GM23338 (cell line): ENCODE measurements at regions not wholly inside any gene's neighbourhood (a gene's known extent, or its start where the extent isn't known, plus 50 kb on each side); places are given as distances from the start of the nearest gene placed in this dataset.

Source experiments
- CREB1 ChIP-seq: fragments of 250-450 bp; sonication (Bioruptor Pico); IDR thresholded peaks from 2 replicates; pipeline ENCODE4 v1.5.0; 2020; ENCODE audit warnings: low read depth, mild to moderate bottlenecking, moderate library complexity
- CTCF ChIP-seq, 2 experiments: fragments of 200-600 bp in 1 of 2; sonication (generic) in 1 of 2; conservative IDR thresholded peaks; 2 replicates each; pipeline versions ENCODE4 v1.5.1 to v1.6.1; 2016 to 2017; ENCODE audit warnings: antibody characterized with exemption in 2 of 2, low read depth in 2 of 2, mild to moderate bottlenecking in 2 of 2, moderate library complexity in 1 of 2
- ETS1 ChIP-seq: IDR thresholded peaks from 2 replicates; pipeline ENCODE4 v1.6.1; 2016; ENCODE audit warnings: antibody characterized with exemption
- EZH2 ChIP-seq: fragments of 200-600 bp; sonication (generic); IDR thresholded peaks from one replicate; pipeline ENCODE4 v1.8.0; 2017; ENCODE audit warnings: antibody characterized with exemption, mild to moderate bottlenecking, low read depth; ENCODE audit not compliant: unreplicated experiment
- EZH2phosphoT487 ChIP-seq: fragments of 200-600 bp; sonication (generic); IDR thresholded peaks from one replicate; pipeline ENCODE4 v1.8.1; 2018; ENCODE audit warnings: antibody characterized with exemption; ENCODE audit not compliant: unreplicated experiment
- JUNB ChIP-seq: IDR thresholded peaks from one replicate; pipeline ENCODE4 v1.6.1; 2016; ENCODE audit warnings: antibody characterized with exemption; ENCODE audit not compliant: unreplicated experiment
- NANOG ChIP-seq: IDR thresholded peaks from 2 replicates; pipeline ENCODE4 v1.6.1; 2016; ENCODE audit warnings: antibody characterized with exemption, borderline replicate concordance
- POLR2AphosphoS5 ChIP-seq: IDR thresholded peaks from 2 replicates; pipeline ENCODE4 v1.6.1; 2016; ENCODE audit warnings: antibody characterized with exemption, low read depth
- REST ChIP-seq: IDR thresholded peaks from one replicate; pipeline ENCODE4 v1.6.1; 2018; ENCODE audit warnings: antibody characterized with exemption; ENCODE audit not compliant: unreplicated experiment
- STAT1 ChIP-seq: IDR thresholded peaks from one replicate; pipeline ENCODE4 v1.6.1; 2016; ENCODE audit warnings: antibody characterized with exemption; ENCODE audit not compliant: unreplicated experiment
- ZNF114 ChIP-seq: fragments of 250-450 bp; sonication (Bioruptor Pico); IDR thresholded peaks from 2 replicates; pipeline ENCODE4 v1.5.0; 2020; ENCODE audit warnings: mild to moderate bottlenecking, moderate library complexity
- ZNF331 ChIP-seq: fragments of 250-450 bp; sonication (Bioruptor Pico); IDR thresholded peaks from 2 replicates; pipeline ENCODE4 v1.5.0; 2020; ENCODE audit warnings: low read depth, mild to moderate bottlenecking, moderate library complexity
- ZNF462 ChIP-seq: fragments of 250-450 bp; sonication (Bioruptor Pico); IDR thresholded peaks from 2 replicates; pipeline ENCODE4 v1.5.0; 2020; ENCODE audit warnings: mild to moderate bottlenecking, moderate library complexity

- TF ChIP-seq CTCF (conservative IDR thresholded peaks at IDR 0.05; ENCODE audit: low read depth in 2 of 2) (peak; percentile 68 to 87), JUNB (no peak), CREB1 (CRISPR knock-in tag) (no peak), EZH2 (no peak), POLR2AphosphoS5 (no peak), EZH2phosphoT487 (no peak), REST (no peak), ZNF114 (CRISPR knock-in tag) (no peak), ETS1 (no peak), ZNF462 (CRISPR knock-in tag) (no peak), ZNF331 (CRISPR knock-in tag) (no peak), STAT1 (no peak), NANOG (no peak)
Measured at GRCh38 chr12:83826112-83826511, 1086.5 kb downstream of the SLC6A15 start.
